Epithelial cell of proximal tubule (primary cell): ENCODE measurements at regions not wholly inside any gene's neighbourhood (a gene's known extent, or its start where the extent isn't known, plus 50 kb on each side); places are given as distances from the start of the nearest gene placed in this dataset.

Experiments
- DNase-seq: peaks from one replicate; pipeline ENCODE4 v3.0.0-alpha.2; 2011; ENCODE audit warnings: low read depth
- H3K4me3 ChIP-seq: 2 replicates; pipeline ENCODE4 v1.5.1; 2011; ENCODE audit warnings: low read depth, mild to moderate bottlenecking, low read length
- TF ChIP-seq, protein P1 (sequence below): conservative IDR thresholded peaks from 2 replicates; pipeline ENCODE4 v1.5.1; 2012; ENCODE audit warnings: low read depth, mild to moderate bottlenecking, low read length

DNA sequence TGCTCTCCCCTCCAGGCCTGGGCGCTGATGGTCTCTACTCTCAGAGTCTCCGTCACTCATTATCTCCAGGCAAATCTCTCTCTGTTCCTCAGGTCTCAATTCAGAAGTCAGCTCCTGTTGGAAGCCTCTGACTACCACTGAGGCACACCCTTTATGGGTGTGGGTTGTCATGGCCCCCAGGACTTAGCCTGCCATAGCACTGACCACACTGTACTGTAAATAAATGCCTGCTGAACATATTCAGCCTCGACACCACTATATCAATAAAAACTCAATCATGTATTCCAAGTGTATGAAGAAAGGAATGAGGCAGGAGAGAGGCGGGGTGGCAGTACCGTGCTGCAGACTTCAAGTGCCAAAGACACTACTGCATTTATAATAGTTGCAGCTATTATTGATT lies 88.9 kb downstream of the PCDH1 start:
- TF ChIP-seq, protein P1, sequence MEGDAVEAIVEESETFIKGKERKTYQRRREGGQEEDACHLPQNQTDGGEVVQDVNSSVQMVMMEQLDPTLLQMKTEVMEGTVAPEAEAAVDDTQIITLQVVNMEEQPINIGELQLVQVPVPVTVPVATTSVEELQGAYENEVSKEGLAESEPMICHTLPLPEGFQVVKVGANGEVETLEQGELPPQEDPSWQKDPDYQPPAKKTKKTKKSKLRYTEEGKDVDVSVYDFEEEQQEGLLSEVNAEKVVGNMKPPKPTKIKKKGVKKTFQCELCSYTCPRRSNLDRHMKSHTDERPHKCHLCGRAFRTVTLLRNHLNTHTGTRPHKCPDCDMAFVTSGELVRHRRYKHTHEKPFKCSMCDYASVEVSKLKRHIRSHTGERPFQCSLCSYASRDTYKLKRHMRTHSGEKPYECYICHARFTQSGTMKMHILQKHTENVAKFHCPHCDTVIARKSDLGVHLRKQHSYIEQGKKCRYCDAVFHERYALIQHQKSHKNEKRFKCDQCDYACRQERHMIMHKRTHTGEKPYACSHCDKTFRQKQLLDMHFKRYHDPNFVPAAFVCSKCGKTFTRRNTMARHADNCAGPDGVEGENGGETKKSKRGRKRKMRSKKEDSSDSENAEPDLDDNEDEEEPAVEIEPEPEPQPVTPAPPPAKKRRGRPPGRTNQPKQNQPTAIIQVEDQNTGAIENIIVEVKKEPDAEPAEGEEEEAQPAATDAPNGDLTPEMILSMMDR: no peak
- no peak overlapping the region for H3K4me3 ChIP-seq
- no peak for DNase-seq

- H3K4me3 ChIP-seq: no peak overlapping the region
- no peak for DNase-seq
- TF ChIP-seq, protein P1: no peak
These were observed 89.8 kb downstream of the PCDH1 start for GRCh38 chr5:141788296-141788970.

- H3K4me3 ChIP-seq: no peak overlapping the region
- no peak for DNase-seq
- TF ChIP-seq, protein P1: no peak
These were observed 90.8 kb downstream of the PCDH1 start for GRCh38 chr5:141787376-141787775.

DNA sequence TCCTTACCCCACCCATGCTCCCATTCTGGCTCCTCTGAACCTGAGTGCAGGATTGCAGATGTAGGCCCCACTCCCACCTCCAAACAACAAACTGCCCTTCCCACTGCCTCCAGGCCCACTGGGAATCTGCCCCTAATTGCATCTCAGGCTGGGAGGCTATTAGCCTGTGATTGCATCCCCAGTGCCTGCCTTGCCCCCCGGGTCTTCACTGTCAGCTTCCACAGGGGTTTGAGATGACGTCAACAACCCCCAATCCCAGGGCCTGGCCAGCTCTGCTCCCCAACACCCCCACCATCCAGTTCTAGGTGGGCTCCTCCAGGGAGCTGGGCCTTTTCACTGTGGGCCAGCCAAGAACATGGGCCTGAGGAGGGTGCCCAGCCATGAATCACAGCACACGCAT lies 91.5 kb downstream of the PCDH1 start:
- H3K4me3 ChIP-seq: no peak overlapping the region
- TF ChIP-seq, protein P1: no peak
- DNase-seq: no peak

GRCh38 chr5:141785711-141786110 lies 92.5 kb downstream of the PCDH1 start:
- DNase-seq: no peak
- TF ChIP-seq, protein P1: no peak
- H3K4me3 ChIP-seq: no peak overlapping the region

GRCh38 chr5:141785135-141785534 lies 93.1 kb downstream of the PCDH1 start:
- no peak for DNase-seq
- no peak overlapping the region for H3K4me3 ChIP-seq
- TF ChIP-seq, protein P1: no peak

DNA sequence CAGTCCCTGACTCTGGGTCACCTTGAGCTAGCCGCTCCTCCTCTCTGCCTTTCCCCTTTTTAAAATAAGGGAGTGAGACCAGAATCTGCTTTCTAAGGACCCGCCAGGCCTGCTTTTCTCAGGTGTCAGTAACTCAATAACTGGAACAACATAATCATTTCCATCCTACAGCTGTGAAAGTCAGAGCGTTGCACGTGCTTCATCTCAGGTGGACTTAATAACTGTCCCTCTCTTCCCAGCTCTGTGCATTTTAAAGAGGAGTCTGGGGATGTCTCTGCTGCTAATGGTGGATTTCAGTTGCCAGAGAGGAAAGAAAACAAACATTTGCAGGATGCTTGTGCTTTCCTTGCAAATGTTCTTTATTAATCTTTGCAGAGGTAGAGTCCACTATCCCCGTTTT lies 93.7 kb downstream of the PCDH1 start:
- H3K4me3 ChIP-seq: no peak overlapping the region
- TF ChIP-seq, protein P1: no peak
- no peak for DNase-seq
